ENCODE measurements at regions not wholly inside any gene's neighbourhood (a gene's known extent, or its start where the extent isn't known, plus 50 kb on each side); places are given as distances from the start of the nearest gene placed in this dataset.

DNA sequence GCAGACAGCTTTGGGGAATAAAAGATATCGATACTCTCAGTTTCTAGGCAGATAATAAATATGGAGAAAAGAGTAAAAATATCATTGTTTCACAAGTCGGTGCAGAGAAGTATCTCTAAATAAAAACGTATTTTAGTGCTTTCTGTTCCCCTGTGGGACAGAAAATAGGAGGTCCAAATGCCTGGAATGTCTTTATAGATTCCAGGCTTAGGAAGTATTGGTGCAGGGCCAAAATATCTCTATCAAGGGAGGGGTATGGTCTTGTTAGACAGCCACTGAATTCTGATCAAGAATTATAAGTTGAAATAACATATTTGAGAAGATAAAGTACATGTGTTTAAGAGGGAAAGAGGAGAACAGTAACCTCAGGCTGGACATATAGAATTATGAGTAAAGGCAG is 596.4 kb downstream of the PCDH18 start:
- ChIA-PET CTCF (no interaction called here), POLR2A (ENCODE audit: unreplicated experiment) (no interaction called here)
- Histone ChIP-seq H2AFZ (no peak overlapping the region), H3K4me1 (replicated peaks; ENCODE audit: insufficient read depth) (no peaks in the 10 kb centered on the region), H3K36me3 (ENCODE audit: low read depth) (no peaks in the 10 kb centered on the region), H3K27me3 (ENCODE audit: insufficient read depth, low read depth) (no peaks in the 10 kb centered on the region), H3K79me2 (ENCODE audit: low read depth) (no peaks in the 10 kb centered on the region), H3F3A (ENCODE audit: insufficient read depth, low read depth) (no peaks in the 10 kb centered on the region), H3K4me2 (no peak overlapping the region), H3K27ac (no peak overlapping the region), H4K20me1 (ENCODE audit: insufficient read depth) (no peaks in the 10 kb centered on the region), H3K9me2 (ENCODE audit: insufficient read depth) (no peaks in the 10 kb centered on the region), H3K9me3 (ENCODE audit: insufficient read depth, low read depth) (no peaks in the 10 kb centered on the region), H3K4me3 (no peak overlapping the region)
- TF ChIP-seq, protein P1, sequence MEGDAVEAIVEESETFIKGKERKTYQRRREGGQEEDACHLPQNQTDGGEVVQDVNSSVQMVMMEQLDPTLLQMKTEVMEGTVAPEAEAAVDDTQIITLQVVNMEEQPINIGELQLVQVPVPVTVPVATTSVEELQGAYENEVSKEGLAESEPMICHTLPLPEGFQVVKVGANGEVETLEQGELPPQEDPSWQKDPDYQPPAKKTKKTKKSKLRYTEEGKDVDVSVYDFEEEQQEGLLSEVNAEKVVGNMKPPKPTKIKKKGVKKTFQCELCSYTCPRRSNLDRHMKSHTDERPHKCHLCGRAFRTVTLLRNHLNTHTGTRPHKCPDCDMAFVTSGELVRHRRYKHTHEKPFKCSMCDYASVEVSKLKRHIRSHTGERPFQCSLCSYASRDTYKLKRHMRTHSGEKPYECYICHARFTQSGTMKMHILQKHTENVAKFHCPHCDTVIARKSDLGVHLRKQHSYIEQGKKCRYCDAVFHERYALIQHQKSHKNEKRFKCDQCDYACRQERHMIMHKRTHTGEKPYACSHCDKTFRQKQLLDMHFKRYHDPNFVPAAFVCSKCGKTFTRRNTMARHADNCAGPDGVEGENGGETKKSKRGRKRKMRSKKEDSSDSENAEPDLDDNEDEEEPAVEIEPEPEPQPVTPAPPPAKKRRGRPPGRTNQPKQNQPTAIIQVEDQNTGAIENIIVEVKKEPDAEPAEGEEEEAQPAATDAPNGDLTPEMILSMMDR (conservative IDR thresholded peaks at IDR 0.05): no peak
- no peak for TF ChIP-seq EZH2 (IDR thresholded peaks at IDR 0.05; ENCODE audit: low read depth)
- no peak for DNase-seq
- intact Hi-C loops (cut with micrococcal nuclease; ENCODE audit: unreplicated experiment): no loop called here
- BruUV-seq (replicated peaks): no TSS peak

DNA sequence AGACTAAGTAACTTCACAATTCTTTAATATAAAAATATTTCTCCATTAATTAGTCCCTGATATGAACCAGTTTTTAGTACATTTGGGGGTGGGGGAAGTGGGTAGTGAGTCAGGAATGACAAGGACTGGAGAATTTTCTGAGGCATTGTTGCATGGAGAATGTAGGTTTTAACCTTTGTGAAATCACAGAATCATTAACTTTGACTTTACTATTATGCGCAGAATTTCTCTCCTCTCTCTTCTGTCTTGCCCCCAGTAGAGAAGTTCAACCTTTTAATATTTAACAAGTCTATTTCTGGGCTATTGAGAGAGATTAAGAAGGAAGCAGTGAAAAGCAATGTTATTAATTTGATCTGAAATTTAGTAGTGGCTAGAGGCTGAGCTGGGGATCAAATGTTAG is 597.0 kb downstream of the PCDH18 start:
- TF ChIP-seq, protein P1 (conservative IDR thresholded peaks at IDR 0.05): no peak
- TF ChIP-seq EZH2 (IDR thresholded peaks at IDR 0.05; ENCODE audit: low read depth): no peak
- no TSS peak for BruUV-seq (replicated peaks)
- Histone ChIP-seq H3K36me3 (ENCODE audit: low read depth) (no peaks in the 10 kb centered on the region), H2AFZ (no peak overlapping the region), H3K4me3 (no peak overlapping the region), H3F3A (ENCODE audit: insufficient read depth, low read depth) (no peaks in the 10 kb centered on the region), H3K9me2 (ENCODE audit: insufficient read depth) (no peaks in the 10 kb centered on the region), H3K79me2 (ENCODE audit: low read depth) (no peaks in the 10 kb centered on the region), H3K9me3 (ENCODE audit: insufficient read depth, low read depth) (no peaks in the 10 kb centered on the region), H3K4me1 (replicated peaks; ENCODE audit: insufficient read depth) (no peaks in the 10 kb centered on the region), H4K20me1 (ENCODE audit: insufficient read depth) (no peaks in the 10 kb centered on the region), H3K27me3 (ENCODE audit: insufficient read depth, low read depth) (no peaks in the 10 kb centered on the region), H3K27ac (no peak overlapping the region), H3K4me2 (no peak overlapping the region)
- POLR2A ChIA-PET (ENCODE audit: unreplicated experiment): no interaction called here
- no peak for DNase-seq
- intact Hi-C loops (cut with micrococcal nuclease; ENCODE audit: unreplicated experiment): no loop called here
- CTCF ChIA-PET: no interaction called here

DNA sequence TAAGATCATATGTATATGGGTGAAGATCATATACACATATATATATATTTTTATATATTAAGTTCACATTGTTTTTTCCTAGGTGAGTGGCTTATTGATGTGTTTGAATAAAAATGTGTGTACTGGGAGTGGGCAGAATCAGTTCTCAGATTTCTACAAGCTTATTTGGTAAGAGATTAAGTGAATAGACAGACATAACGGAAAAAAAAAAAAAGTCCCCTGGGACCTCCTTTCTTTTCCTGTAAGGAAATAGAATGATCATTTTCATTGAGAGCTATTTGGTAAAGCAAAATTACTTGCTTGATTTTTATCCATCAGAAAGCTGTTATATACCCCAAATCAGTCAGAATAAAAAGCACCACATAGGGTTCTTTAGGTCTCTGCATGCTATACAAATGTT is 597.7 kb downstream of the PCDH18 start:
- no peaks in the 10 kb centered on the region for H3K4me1 ChIP-seq (replicated peaks; ENCODE audit: insufficient read depth)
- POLR2A ChIA-PET (ENCODE audit: unreplicated experiment): no interaction called here
- intact Hi-C loops (cut with micrococcal nuclease; ENCODE audit: unreplicated experiment): no loop called here
- no peak overlapping the region for H2AFZ ChIP-seq
- H3K36me3 ChIP-seq (ENCODE audit: low read depth): no peaks in the 10 kb centered on the region
- H3K79me2 ChIP-seq (ENCODE audit: low read depth): no peaks in the 10 kb centered on the region
- no peaks in the 10 kb centered on the region for H3F3A ChIP-seq (ENCODE audit: insufficient read depth, low read depth)
- no peaks in the 10 kb centered on the region for H3K9me2 ChIP-seq (ENCODE audit: insufficient read depth)
- BruUV-seq (replicated peaks): no TSS peak
- no peaks in the 10 kb centered on the region for H4K20me1 ChIP-seq (ENCODE audit: insufficient read depth)
- H3K4me3 ChIP-seq: no peak overlapping the region
- no peak for TF ChIP-seq EZH2 (IDR thresholded peaks at IDR 0.05; ENCODE audit: low read depth)
- TF ChIP-seq, protein P1 (conservative IDR thresholded peaks at IDR 0.05): no peak
- DNase-seq: no peak
- H3K27me3 ChIP-seq (ENCODE audit: insufficient read depth, low read depth): no peaks in the 10 kb centered on the region
- H3K9me3 ChIP-seq (ENCODE audit: insufficient read depth, low read depth): no peaks in the 10 kb centered on the region
- H3K27ac ChIP-seq: no peak overlapping the region
- no peak overlapping the region for H3K4me2 ChIP-seq
- CTCF ChIA-PET: no interaction called here

All from PC-9 (cell line).